GM18868 (cell line): ENCODE measurements at regions not wholly inside any gene's neighbourhood (a gene's known extent, or its start where the extent isn't known, plus 50 kb on each side); places are given as distances from the start of the nearest gene placed in this dataset.
"Not testable (repeated sequence)": the region's sequence is repeated elsewhere in the genome, so short reads cannot be mapped to it uniquely, and the experiment has no call there.

ENCODE experiments used
- ATAC-seq: cut with Tn5 transposase; IDR thresholded peaks from one replicate; pipeline ENCODE4 v1.9.1; 2021; ENCODE audit warnings: mild to moderate bottlenecking, moderate library complexity; ENCODE audit not compliant: unreplicated experiment

DNA sequence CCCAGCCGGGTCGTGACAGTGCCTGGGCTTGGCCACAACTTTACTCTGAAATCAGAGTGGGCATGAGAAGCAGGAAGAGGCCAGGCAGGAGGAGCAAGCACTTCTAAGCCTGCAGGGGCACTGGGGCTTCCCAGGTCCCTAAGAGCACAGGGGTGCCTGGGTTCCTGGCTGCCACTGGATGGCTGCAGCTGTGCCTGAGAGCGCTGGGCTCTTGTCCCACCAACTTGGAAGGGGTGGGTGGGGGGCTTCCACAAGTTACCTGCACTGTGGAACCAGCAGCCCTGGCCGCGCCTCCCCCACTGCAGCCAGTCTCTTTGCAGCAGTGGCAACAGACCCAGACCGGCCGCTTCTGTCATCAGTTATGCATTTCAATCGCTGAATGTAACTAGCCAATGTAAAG is 434.7 kb upstream of the GRM3 start:
- ATAC-seq = no peak

DNA sequence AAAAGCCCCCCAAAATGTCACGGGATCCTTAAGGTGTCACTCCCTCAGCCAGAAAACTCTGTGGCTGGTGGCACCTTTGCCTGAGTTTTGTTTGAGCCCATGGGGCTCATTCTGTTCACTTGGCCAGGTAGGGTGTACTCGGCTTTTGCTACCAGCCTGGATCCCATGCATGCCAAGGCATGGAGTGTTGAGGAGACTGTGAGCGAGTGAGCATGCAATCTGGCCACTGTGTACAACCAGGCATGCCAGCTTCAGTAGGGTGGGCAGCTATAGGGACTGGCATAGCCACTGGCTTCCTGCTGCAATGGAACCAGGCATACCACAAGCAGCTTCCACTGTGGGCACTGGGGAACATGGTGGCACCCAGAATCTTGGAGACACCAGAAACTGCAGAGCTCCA is 436.0 kb upstream of the GRM3 start:
- no peak for ATAC-seq

DNA sequence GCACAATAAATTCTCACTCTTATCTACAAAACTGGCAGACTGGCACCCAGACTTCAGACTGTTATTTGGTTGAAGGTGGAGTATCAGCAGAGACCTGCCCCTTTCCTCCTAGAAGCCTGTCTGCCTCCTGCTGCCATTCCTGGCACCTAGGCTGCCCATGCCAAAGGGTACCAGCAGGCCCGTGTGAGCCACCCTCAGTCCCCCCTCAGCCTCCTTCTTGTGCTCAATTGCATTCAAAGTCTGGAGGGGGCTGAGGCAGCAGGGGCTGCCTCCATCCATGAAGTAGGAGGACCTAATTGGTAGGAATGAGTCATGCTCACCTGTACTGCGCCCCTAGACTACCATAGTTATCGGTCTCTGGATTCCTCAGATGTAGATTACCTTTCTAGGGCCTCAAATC is 440.9 kb upstream of the GRM3 start:
- no peak for ATAC-seq

- no peak for ATAC-seq
Measured at GRCh38 chr7:86201767-86202166, 441.9 kb upstream of the GRM3 start.

- ATAC-seq = no peak
Measured at GRCh38 chr7:86199881-86200614, 443.7 kb upstream of the GRM3 start.

- ATAC-seq = no peak
Measured at GRCh38 chr7:86190351-86190750, 453.4 kb upstream of the GRM3 start.

- ATAC-seq = no peak
Measured at GRCh38 chr7:86181474-86181873, 462.2 kb upstream of the GRM3 start.

DNA sequence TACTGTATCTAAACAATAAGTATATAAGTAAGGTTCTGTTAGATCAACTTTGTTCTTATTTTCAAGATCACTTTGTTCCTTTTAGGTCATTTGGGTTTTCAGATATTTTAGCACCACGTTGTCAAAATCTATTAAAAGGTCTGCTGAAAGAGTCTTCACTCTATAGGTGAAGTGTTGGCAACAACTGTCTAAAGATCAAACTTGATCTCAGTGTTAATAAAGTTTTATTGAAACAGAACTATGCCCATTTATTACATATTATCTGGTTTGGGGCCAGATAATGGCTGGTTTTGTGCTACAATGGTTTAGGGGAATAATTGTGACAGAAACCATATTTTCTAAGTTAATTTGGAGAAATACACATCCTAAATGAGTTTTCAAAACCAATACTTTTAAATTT is 478.9 kb upstream of the GRM3 start:
- ATAC-seq = no peak

GRCh38 chr7:86158111-86158510 is 485.6 kb upstream of the GRM3 start:
- ATAC-seq = no peak

DNA sequence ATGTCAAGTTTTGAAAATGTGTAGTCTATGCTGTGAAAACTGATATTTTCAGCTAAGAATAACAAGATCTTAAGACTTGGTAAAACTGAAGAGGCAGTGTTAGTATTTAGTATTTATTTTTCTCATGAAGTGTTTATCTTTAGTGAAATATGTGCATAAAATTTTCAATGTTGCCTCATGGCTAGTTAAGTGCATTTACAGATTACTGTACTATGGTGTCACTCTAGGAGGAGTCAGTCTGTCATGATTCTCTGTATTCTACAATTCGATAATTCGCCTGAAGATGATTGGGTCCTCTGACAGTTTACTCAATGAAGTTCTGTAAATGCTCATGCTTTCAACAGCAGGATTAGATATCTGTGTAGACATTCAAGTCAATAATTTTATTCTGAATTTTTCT is 488.1 kb upstream of the GRM3 start:
- no peak for ATAC-seq

GRCh38 chr7:86152926-86153325 is 490.8 kb upstream of the GRM3 start:
- ATAC-seq = no peak

- ATAC-seq = no peak
Measured at GRCh38 chr7:86149024-86149665, 494.6 kb upstream of the GRM3 start.

DNA sequence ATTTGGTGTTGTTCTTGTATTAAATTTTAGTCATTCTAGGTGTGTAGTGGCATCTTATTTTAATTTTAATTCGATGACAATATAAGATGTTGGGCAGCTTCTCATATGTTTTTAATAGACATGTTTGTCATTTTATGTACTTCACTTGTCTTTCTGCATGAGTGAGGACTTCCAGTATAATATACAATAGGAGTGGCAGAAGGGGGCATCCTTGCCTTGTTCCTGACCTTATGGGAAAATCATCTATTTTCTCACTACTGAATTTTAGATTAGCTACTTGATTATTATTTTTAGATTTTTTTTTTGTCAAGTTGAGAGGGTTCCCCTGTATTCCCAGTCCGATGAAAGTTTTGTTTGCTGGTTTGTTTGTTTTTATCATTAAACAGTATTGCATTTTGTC is 495.2 kb upstream of the GRM3 start:
- ATAC-seq = no peak

GRCh38 chr7:86137343-86137742 is 506.4 kb upstream of the GRM3 start:
- ATAC-seq = no peak

DNA sequence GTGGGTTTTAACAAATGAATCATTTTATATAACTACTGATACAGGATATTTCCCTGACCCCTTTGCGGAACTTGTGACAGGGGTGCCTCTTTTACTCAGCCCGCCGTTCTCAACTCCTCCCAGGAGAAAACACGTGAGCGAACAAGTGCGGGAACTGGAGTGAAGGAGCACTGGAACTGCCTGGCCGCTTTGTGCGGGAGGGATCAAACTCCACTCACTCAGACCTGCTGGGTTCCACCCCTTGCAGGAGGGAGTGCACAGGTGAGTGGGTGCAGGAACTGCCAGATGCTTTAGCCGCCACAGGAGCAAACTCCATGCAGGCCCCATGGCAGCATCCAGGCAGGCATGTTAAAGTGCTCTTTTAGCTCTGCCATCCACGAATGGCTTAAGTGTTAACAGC is 513.4 kb upstream of the GRM3 start:
- no peak for ATAC-seq

- no peak for ATAC-seq
Measured at GRCh38 chr7:86123476-86123875, 520.2 kb upstream of the GRM3 start.

- peak; percentile 64 for ATAC-seq
Measured at GRCh38 chr7:86094166-86094669, 549.5 kb upstream of the GRM3 start.

DNA sequence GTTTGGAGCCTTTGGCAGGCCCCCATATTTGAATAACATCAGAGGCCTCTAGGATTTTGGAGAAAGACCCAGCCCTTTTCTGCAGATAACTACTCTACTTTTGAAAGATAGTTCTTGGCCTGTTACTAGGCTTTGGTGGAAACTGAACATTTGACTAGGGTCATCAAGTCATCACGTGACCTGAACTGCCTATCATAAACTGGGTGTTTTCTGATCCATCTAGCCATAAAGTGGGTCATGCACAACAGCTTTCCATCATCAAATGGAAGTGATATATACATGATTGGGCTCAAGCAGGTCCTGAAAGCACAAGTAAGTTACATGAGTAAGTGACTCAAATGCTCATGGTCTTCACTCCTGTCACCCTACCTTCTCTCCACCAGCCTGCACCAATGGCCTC is 552.3 kb upstream of the GRM3 start:
- no peak for ATAC-seq

GRCh38 chr7:86089455-86089854 is 554.3 kb upstream of the GRM3 start:
- no peak for ATAC-seq

GRCh38 chr7:86064572-86064971 is 579.1 kb upstream of the GRM3 start:
- not testable (repeated sequence) for ATAC-seq

GRCh38 chr7:86058649-86059048 is 585.1 kb upstream of the GRM3 start:
- ATAC-seq = no peak

DNA sequence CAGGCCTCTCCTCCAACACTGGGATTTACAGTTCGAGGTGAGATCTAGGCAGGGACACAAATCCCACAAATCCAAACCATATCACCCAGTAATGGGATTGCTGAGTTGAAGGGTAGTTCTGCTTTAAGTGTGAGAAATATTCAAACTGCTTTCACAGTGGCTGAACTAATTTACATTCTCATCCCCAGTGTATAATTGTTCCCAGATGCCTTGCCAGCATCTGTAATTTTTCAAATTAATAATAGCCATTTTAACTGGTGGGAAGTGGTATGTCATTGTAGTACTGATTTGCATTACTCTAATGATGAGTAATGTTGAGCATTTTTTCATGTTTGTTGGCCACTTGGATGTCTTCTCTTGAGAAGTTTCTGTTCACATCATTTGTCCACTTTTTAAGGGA is 592.8 kb upstream of the GRM3 start:
- ATAC-seq = no peak

DNA sequence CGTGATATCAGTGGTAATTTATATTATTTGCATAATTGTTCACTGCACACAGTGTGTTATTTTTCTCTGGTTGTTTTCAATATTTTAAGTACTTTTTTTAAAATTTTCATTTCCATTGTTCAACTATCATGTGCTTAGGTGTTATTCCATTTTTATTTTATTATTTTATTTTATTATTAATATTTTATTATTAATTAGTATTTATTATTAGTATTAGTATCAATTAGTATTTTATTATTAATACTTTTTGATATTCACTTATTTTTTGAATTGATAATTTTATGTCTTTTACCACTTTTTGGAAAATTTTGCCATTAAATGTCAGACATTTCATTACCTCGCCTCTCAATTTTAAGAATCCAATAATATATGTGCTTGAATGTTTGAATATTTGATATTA is 593.8 kb upstream of the GRM3 start:
- no peak for ATAC-seq
